H54 (cell line): ENCODE measurements at regions not wholly inside any gene's neighbourhood (a gene's known extent, or its start where the extent isn't known, plus 50 kb on each side); places are given as distances from the start of the nearest gene placed in this dataset.
A peak's percentile ranks its signal among the peaks of the same experiment; 100 is the strongest.

Experiments
- DNase-seq: peaks from one replicate; pipeline ENCODE4 v3.0.0; 2011; ENCODE audit warnings: low spot score, mixed read lengths; ENCODE audit not compliant: insufficient read length
- FAIRE-seq: peaks from 3 replicates; lab custom pipeline; 2011; peaks lifted over from hg19 to GRCh38; lab: Jason Lieb, UNC
- POLR2A ChIP-seq: IDR thresholded peaks from 2 replicates; pipeline ENCODE4 v1.6.1; 2011; ENCODE audit warnings: low read depth, mild to moderate bottlenecking, low read length

DNA sequence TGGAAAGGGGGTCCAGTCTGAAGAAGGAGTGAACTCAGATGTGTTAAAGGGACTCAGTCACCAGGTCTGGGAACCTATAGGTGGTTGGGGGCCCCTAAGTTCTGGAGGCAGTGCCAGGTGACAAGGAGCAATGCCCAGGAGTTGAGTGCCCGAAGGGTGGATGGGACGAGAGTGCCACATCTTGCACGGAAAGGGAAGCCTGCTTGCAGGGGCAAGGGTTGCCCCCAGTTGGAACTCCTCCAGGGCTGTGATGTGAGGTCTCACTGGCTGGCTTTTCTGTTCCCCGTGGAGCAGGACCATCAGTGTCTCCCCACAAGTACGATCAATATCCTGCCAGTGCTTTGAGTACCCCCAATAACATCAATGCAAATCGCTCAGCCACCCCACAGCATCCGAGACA lies 107.3 kb downstream of the TOMM20 start:
- DNase-seq (no peak), FAIRE-seq (no peak)
- TF ChIP-seq POLR2A = no peak

DNA sequence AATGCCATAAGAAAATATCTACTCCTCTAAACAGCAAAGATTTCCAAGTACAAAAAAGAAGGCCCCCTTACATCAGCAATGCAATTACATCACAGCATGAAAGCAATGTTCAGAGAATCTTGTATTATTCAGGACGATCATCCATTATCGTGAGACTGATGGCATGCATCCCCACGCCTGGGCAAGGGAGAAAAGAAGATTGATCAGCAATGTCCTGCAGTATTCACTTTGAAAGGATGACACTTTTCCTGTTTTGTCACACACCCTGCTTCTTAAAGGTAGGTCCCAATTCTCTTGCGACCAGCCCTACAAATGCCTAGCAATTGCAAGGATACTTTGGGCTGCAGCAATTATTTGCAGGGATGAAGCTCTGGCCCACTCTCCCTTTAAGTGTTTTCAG lies 108.7 kb downstream of the TOMM20 start:
- FAIRE-seq (no peak), DNase-seq (no peak)
- TF ChIP-seq POLR2A = no peak

DNA sequence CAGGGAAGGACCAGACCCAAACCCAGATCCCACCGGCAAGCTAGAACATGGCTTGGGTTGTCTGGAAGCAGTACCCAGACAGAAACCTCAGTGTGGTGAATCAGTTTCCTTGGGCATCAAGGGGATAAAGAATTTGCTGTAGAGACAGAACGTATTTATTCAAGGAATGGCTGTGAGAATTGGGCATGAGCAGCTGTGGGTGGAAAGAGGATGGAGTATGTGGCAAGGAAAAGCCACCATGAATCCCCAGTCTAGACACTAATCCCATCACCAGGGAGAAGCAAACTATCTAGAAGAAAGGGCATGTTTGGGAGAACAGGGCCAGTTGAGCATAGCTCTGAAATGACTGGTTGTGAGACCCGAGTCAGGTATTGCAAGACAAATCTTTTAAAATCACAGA lies 109.2 kb downstream of the TOMM20 start:
- no peak for TF ChIP-seq POLR2A
- DNase-seq (no peak), FAIRE-seq (no peak)

DNA sequence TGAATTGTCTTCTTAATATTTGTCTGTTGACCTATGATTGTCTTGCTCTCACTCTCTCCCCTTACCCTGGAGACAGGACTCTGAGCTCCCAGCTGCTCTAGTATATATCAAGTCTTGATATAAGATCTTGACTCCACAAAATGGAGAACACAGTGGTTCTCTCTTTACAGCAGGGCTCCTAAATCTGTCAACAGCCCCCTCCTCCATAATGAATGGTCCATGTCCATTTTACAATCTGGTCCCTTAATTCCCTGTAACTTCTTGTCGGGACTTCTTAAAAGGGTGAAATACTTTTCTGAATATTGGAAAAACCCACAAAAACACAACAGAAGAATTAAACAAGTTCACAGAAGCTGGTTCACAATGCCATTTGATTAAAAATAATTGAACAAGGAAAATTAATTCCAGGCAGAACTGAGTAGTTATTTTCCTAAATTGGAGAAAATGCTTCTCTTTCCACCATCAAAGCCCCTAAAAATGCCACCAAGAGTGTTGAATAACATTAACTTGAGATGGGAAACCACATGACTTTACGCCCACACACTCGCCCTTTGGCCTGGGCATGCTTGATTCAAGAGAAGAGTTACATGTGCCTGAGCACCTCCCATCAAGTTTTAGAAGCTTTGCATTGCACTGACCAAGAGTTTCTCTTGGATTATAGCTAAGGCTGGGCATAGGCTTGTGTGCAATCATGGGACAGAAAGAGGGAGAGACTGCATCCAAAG lies 109.8 kb downstream of the TOMM20 start:
- no peak for TF ChIP-seq POLR2A
- no peak for FAIRE-seq

DNA sequence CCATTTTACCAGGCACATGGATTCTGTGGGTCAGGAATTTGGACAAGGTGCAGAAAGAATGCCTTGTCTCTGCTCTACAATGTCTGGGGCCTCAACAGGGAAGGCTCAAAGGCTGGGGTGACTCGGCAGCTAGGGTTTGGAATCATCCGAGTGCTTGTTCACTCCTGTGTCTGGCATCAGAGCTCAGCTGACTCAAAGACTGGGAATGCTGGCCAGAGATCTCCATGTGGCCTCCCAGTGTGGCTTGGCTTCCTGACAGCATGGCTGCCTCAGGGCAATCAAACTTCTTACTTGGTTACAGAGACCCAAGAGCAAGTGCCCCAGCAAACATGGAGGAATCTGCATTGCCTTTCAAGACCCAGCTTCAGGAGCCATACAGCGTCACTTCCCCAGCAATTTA lies 110.5 kb downstream of the TOMM20 start:
- TF ChIP-seq POLR2A = no peak
- peak; percentile 81 for FAIRE-seq
- DNase-seq = peak; percentile 52

More for the DNA sequence above, 109.8 kb downstream of the TOMM20 start:
- DNase-seq = no peak

DNA sequence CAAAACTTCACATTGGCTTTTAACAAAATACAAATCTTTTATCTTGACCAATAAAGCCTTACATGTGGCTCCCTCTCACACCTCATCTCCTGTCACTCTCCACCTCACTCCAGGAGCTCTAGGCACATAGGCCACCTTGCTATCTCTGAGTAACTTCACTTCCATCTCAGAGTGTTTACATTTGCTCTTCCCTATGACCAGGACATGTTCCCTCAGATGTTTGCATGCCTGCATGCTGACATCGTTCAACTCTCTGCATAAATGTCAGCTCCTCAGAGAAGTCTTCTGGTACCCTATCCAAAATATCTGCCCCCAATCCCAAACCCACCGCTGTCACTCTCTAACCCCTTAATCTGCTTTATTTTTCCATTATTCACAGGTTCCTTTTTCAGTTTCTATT lies 110.9 kb downstream of the TOMM20 start:
- no peak for DNase-seq
- no peak for TF ChIP-seq POLR2A
- FAIRE-seq = no peak

DNA sequence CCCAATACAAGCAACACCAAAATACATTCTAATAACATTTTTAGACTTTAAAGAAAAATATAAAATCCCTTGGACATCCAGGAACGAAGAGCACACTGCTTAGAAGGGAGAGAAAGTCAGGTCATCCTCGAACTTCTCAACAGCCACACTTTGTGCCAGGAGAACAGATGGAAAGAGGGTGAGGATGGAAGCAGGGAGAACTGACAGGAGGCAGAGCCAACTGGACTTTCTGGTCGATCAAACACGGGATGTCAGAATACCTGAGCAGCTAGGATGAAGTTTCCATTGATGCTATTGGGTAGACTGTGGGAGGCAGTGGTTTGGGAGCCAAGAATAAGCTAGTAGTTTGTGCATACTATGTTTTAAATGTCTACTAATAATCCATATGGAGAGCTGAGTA lies 111.4 kb downstream of the TOMM20 start:
- DNase-seq (no peak), FAIRE-seq (no peak)
- TF ChIP-seq POLR2A = no peak

DNA sequence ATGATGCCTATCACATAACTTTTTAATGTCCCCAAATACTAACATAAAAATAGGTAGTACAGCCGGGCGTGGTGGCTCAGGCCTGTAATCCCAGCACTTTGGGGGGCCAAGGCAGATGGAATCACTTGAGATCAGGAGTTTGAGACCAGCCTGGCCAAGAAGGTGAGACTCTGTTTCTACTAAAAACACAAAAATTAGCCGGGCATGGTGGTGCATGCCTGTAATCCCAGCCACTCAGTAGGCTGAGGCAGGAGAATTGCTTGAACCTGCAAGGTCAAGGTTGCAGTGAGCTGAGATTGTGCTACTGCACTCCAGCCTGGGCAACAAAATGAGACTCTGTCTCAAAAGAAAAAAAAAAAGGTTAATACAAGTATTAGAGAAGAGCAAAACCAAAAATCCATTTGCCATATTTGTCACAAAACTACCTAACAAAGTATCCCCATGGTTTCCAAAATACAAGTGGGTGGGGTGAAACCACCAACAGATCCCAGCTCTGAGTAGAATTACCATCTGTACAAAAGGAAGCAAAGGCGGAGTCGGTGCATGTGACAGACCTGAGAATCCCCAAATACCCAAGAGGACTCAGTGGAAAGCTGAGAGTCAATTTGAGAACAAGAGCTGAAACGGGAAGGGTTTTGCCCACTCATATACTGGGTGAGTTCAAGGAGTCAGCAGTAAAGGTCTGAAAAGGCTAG lies 113.2 kb downstream of the TOMM20 start:
- no peak for DNase-seq
- no peak for FAIRE-seq
- no peak for TF ChIP-seq POLR2A

DNA sequence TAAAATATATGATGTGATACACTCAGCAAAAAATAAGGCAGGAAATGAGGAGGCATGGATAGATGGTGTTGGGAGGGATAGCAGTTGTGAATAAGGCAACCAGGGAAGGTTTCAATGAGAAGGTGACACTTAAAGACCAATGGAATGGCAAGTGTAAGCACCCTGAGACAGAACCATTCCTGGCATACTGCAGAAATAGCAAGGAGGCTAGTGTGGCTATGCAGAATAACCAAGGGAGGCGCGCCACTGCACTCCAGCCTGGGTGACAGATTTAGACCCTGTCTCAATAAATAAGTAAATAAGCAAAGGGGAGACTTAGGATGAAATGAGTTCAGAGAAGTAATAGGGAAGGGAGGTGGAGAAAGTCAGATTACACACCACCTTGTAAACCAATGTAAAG lies 113.9 kb downstream of the TOMM20 start:
- TF ChIP-seq POLR2A = no peak
- FAIRE-seq = no peak
- DNase-seq = no peak

DNA sequence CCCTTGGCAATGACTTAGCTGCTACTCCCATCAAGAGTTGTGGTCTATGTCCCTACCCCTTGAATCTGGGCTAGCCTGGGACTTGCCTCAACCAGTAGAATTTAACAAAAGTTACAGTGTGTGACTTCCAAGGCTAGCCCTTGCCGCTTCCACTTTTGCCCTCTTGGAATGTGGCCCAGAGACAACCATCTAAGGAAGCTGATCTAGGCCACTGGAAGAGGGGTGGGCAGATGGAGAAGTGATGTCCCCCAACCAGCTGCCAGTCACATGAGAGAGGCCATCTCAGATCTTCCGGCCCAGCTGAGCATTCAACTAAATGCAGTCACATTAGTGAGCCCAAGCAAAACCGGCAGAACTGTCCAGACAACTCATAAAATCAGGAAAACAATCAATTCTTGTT lies 115.1 kb downstream of the TOMM20 start:
- FAIRE-seq (no peak), DNase-seq (no peak)
- TF ChIP-seq POLR2A = no peak

DNA sequence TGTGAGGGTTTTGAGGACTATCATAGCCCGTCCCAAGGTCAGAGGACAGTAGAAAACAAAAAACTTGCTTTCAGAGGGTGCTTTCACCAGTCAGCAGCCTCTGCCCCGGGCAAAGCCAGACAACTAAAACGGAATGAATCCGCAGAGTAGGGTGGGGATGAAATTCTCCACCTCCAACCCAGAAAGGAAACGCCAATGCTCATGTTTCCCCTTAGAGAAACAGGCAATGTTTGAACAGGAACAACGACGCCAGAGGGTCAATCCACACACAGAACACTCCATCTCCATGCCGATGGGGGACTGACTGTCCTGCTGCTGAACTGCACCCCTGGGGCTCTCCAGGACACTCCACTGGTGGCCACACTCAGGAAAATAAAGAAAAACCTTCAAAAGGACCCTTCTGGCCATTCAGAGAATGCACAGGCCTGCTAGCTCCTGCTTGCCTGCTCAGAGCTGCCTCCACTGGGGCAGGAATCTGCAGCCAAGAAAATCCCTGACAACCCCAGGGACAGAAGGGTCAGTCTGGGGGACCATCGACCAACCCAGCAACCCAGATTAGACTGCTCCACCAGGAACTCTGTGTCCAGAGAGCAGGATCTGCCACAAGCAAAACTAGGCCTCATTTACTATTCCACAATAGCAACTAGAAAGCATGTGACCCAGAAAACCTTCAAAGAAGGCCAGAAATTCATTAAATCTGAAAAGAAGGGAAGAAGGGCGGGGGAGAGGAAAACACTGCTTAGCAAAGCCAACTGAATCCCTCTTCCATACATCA lies 116.0 kb downstream of the TOMM20 start:
- no peak for TF ChIP-seq POLR2A
- no peak for FAIRE-seq
- no peak for DNase-seq

DNA sequence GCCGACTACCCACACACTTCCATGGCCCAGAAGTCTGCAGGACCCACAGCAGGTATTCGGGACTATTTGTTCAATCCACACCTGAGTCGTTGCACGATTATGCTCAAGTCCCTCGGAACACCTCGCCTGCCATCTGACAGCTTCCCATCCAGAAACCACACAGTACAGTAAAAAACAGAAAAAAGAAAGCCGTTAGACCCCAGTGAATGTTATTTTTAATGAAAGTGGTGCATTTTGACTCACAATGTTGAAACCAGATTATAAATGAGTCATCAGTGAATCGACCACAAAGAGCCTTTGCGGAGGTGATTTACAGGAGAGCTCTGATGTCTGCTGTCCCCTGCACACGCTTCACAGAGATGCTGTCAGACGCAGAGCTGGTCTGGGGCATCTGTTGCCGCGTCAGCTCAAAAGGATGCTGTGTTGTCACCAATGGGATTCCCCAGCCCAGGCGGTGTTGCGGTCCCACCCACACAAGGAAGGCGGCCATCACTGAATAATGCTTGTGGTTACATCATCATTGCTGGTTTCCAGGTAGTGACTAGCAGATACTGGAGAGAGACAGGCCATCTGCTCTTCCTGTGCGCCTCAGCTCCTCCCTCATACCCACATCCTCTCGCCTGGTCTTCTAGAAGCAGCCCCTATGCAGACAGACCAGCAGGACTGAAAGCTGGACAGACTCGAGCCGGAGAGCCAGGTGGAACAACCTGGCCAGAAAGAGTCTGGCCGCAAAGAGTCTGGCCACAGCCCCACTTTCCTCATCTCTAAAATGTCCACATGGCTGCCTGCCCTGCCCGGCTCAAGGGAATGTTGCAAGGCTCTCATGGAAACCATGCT lies 116.8 kb downstream of the TOMM20 start:
- peak; percentile 73 for DNase-seq
- FAIRE-seq = peak; percentile 84
- TF ChIP-seq POLR2A = no peak

DNA sequence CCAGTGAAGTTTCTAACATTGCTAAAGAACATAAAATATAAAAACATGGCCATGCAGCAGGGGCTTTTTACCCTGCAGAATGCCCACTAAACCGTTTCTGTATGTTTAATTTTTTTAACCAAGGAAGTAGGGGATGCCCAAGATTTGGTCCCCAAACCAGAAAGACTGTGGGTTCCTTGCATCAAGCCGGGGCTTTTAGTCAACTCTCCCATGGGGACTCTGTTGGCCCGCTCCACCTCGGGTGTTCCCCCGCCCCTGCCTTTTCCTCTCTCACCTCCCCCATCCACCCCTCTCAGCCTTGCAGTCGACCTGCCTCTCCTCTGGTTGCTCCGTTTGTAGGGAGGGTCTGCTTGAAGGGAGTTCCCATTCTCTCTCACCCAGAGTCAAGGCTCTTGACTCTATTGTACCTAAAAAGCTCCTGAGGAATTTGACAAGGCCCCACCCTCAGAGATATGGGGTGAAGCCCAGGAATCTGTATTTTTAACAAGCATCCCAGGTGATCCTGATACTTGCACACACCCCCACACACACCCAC lies 117.5 kb downstream of the TOMM20 start:
- FAIRE-seq (no peak), DNase-seq (no peak)
- TF ChIP-seq POLR2A = no peak
